ENCODE measurements at regions not wholly inside any gene's neighbourhood (a gene's known extent, or its start where the extent isn't known, plus 50 kb on each side); places are given as distances from the start of the nearest gene placed in this dataset.
"Not testable (repeated sequence)": the region's sequence is repeated elsewhere in the genome, so short reads cannot be mapped to it uniquely, and the experiment has no call there.

- H3K9me3 Mint-ChIP-seq, result peaks cover 8% of the 10 kb centered on the region
- no peaks in the 10 kb centered on the region for H3K36me3 Mint-ChIP-seq (ENCODE audit: insufficient read depth)
- H3K4me1 Mint-ChIP-seq, result no peaks in the 10 kb centered on the region
- ATAC-seq (replicated peaks; ENCODE audit: extremely low read depth, poor library complexity, severe bottlenecking) (no peak), DNase-seq (ENCODE audit: low spot score in 2 of 2) (no peak)
- peaks cover 10% of the 10 kb centered on the region for H3K27me3 Mint-ChIP-seq
- H3K4me3 Mint-ChIP-seq, result no peak overlapping the region
- no peak overlapping the region for H3K27ac Mint-ChIP-seq (ENCODE audit: low read depth)
These were observed 153.8 kb downstream of the DEPDC1B start for GRCh38 chr5:60546207-60546606.

- peaks cover 8% of the 10 kb centered on the region for H3K9me3 Mint-ChIP-seq
- no peaks in the 10 kb centered on the region for H3K4me1 Mint-ChIP-seq
- DNase-seq (ENCODE audit: low spot score in 2 of 2) (no peak), ATAC-seq (replicated peaks; ENCODE audit: extremely low read depth, poor library complexity, severe bottlenecking) (no peak)
- H3K36me3 Mint-ChIP-seq (ENCODE audit: insufficient read depth), result no peaks in the 10 kb centered on the region
- no peak overlapping the region for H3K4me3 Mint-ChIP-seq
- peaks cover 13% of the 10 kb centered on the region for H3K27me3 Mint-ChIP-seq
- H3K27ac Mint-ChIP-seq (ENCODE audit: low read depth), result no peak overlapping the region
These were observed 154.4 kb downstream of the DEPDC1B start for GRCh38 chr5:60545551-60545950.

- no peak overlapping the region for H3K4me3 Mint-ChIP-seq
- H3K9me3 Mint-ChIP-seq, result peaks cover 12% of the 10 kb centered on the region
- H3K36me3 Mint-ChIP-seq (ENCODE audit: insufficient read depth), result no peaks in the 10 kb centered on the region
- peaks cover 3% of the 10 kb centered on the region for H3K4me1 Mint-ChIP-seq
- ATAC-seq (replicated peaks; ENCODE audit: extremely low read depth, poor library complexity, severe bottlenecking), result no peak
- no peak overlapping the region for H3K27ac Mint-ChIP-seq (ENCODE audit: low read depth)
- no peak for DNase-seq (ENCODE audit: low spot score in 2 of 2)
- peaks cover 27% of the 10 kb centered on the region for H3K27me3 Mint-ChIP-seq
These were observed 155.8 kb downstream of the DEPDC1B start for GRCh38 chr5:60544142-60544541.

GRCh38 chr5:60541980-60542379 is 158.0 kb downstream of the DEPDC1B start:
- DNase-seq (ENCODE audit: low spot score in 2 of 2) (no peak), ATAC-seq (replicated peaks; ENCODE audit: extremely low read depth, poor library complexity, severe bottlenecking) (no peak)
- peaks cover 31% of the 10 kb centered on the region for H3K27me3 Mint-ChIP-seq
- H3K4me1 Mint-ChIP-seq, result peaks cover 5% of the 10 kb centered on the region
- H3K27ac Mint-ChIP-seq (ENCODE audit: low read depth), result no peak overlapping the region
- peaks cover 14% of the 10 kb centered on the region for H3K9me3 Mint-ChIP-seq
- H3K4me3 Mint-ChIP-seq, result no peak overlapping the region
- H3K36me3 Mint-ChIP-seq (ENCODE audit: insufficient read depth), result no peaks in the 10 kb centered on the region

- H3K27me3 Mint-ChIP-seq, result peaks cover 31% of the 10 kb centered on the region
- no peak for DNase-seq (ENCODE audit: low spot score in 2 of 2)
- H3K4me1 Mint-ChIP-seq, result peaks cover 5% of the 10 kb centered on the region
- ATAC-seq (replicated peaks; ENCODE audit: extremely low read depth, poor library complexity, severe bottlenecking), result no peak
- no peak overlapping the region for H3K4me3 Mint-ChIP-seq
- no peak overlapping the region for H3K27ac Mint-ChIP-seq (ENCODE audit: low read depth)
- peaks cover 14% of the 10 kb centered on the region for H3K9me3 Mint-ChIP-seq
- H3K36me3 Mint-ChIP-seq (ENCODE audit: insufficient read depth), result no peaks in the 10 kb centered on the region
These were observed 158.8 kb downstream of the DEPDC1B start for GRCh38 chr5:60540856-60541805.

- no peak overlapping the region for H3K4me3 Mint-ChIP-seq
These were observed 160.8 kb downstream of the DEPDC1B start for GRCh38 chr5:60538955-60539866.

GRCh38 chr5:60538426-60538825 is 161.5 kb downstream of the DEPDC1B start:
- peaks cover 14% of the 10 kb centered on the region for H3K9me3 Mint-ChIP-seq
- ATAC-seq (replicated peaks; ENCODE audit: extremely low read depth, poor library complexity, severe bottlenecking), result no peak
- H3K27ac Mint-ChIP-seq (ENCODE audit: low read depth), result no peak overlapping the region
- no peak overlapping the region for H3K4me3 Mint-ChIP-seq
- H3K4me1 Mint-ChIP-seq, result peaks cover 5% of the 10 kb centered on the region
- H3K27me3 Mint-ChIP-seq, result peaks cover 30% of the 10 kb centered on the region
- no peak for DNase-seq (ENCODE audit: low spot score in 2 of 2)
- H3K36me3 Mint-ChIP-seq (ENCODE audit: insufficient read depth), result no peaks in the 10 kb centered on the region

More at GRCh38 chr5:60538955-60539866, 160.8 kb downstream of the DEPDC1B start:
- DNase-seq (ENCODE audit: low spot score in 2 of 2), result no peak
- no peak overlapping the region for H3K27ac Mint-ChIP-seq (ENCODE audit: low read depth)
- peak; percentile 40 for ATAC-seq (replicated peaks; ENCODE audit: extremely low read depth, poor library complexity, severe bottlenecking)
- H3K36me3 Mint-ChIP-seq (ENCODE audit: insufficient read depth), result no peaks in the 10 kb centered on the region
- H3K4me1 Mint-ChIP-seq, result peaks cover 5% of the 10 kb centered on the region
- peaks cover 31% of the 10 kb centered on the region for H3K27me3 Mint-ChIP-seq
- H3K9me3 Mint-ChIP-seq, result peaks cover 14% of the 10 kb centered on the region

- peaks cover 5% of the 10 kb centered on the region for H3K4me1 Mint-ChIP-seq
- H3K9me3 Mint-ChIP-seq, result peaks cover 7% of the 10 kb centered on the region
- H3K27me3 Mint-ChIP-seq, result peaks cover 21% of the 10 kb centered on the region
- no peak overlapping the region for H3K27ac Mint-ChIP-seq (ENCODE audit: low read depth)
- H3K4me3 Mint-ChIP-seq, result no peak overlapping the region
- H3K36me3 Mint-ChIP-seq (ENCODE audit: insufficient read depth), result no peaks in the 10 kb centered on the region
- ATAC-seq (replicated peaks; ENCODE audit: extremely low read depth, poor library complexity, severe bottlenecking), result no peak
- no peak for DNase-seq (ENCODE audit: low spot score in 2 of 2)
These were observed 164.0 kb downstream of the DEPDC1B start for GRCh38 chr5:60535951-60536350.

- Mint-ChIP-seq H3K27ac (ENCODE audit: low read depth) (no peak overlapping the region), H3K9me3 (peaks cover 7% of the 10 kb centered on the region), H3K36me3 (ENCODE audit: insufficient read depth) (no peaks in the 10 kb centered on the region), H3K4me1 (peaks cover 5% of the 10 kb centered on the region), H3K4me3 (no peak overlapping the region), H3K27me3 (peaks cover 15% of the 10 kb centered on the region)
- DNase-seq (ENCODE audit: low spot score in 2 of 2) (no peak), ATAC-seq (replicated peaks; ENCODE audit: extremely low read depth, poor library complexity, severe bottlenecking) (no peak)
These were observed 164.8 kb downstream of the DEPDC1B start for GRCh38 chr5:60535198-60535597.

GRCh38 chr5:60533789-60534188 is 166.2 kb downstream of the DEPDC1B start:
- Mint-ChIP-seq H3K9me3 (no peaks in the 10 kb centered on the region), H3K36me3 (ENCODE audit: insufficient read depth) (no peaks in the 10 kb centered on the region), H3K27ac (ENCODE audit: low read depth) (no peak overlapping the region), H3K4me1 (no peaks in the 10 kb centered on the region), H3K27me3 (peaks cover under 1% of the 10 kb centered on the region), H3K4me3 (no peak overlapping the region)
- DNase-seq (ENCODE audit: low spot score in 2 of 2), result no peak
- ATAC-seq (replicated peaks; ENCODE audit: extremely low read depth, poor library complexity, severe bottlenecking), result no peak

- H3K36me3 Mint-ChIP-seq (ENCODE audit: insufficient read depth); H3K4me1 Mint-ChIP-seq; H3K27ac Mint-ChIP-seq (ENCODE audit: low read depth); H3K27me3 Mint-ChIP-seq; H3K4me3 Mint-ChIP-seq; ATAC-seq (replicated peaks; ENCODE audit: extremely low read depth, poor library complexity, severe bottlenecking); DNase-seq (ENCODE audit: low spot score in 2 of 2); H3K9me3 Mint-ChIP-seq: not testable (repeated sequence)
These were observed 167.2 kb downstream of the DEPDC1B start for GRCh38 chr5:60532796-60533195.

GRCh38 chr5:60530144-60530848 is 169.7 kb downstream of the DEPDC1B start:
- not testable (repeated sequence) for H3K4me3 Mint-ChIP-seq; H3K36me3 Mint-ChIP-seq (ENCODE audit: insufficient read depth); ATAC-seq (replicated peaks; ENCODE audit: extremely low read depth, poor library complexity, severe bottlenecking); DNase-seq (ENCODE audit: low spot score in 2 of 2); H3K27me3 Mint-ChIP-seq; H3K27ac Mint-ChIP-seq (ENCODE audit: low read depth); H3K4me1 Mint-ChIP-seq; H3K9me3 Mint-ChIP-seq
